ENCODE measurements at regions not wholly inside any gene's neighbourhood (a gene's known extent, or its start where the extent isn't known, plus 50 kb on each side); places are given as distances from the start of the nearest gene placed in this dataset.
A peak's percentile ranks its signal among the peaks of the same experiment; 100 is the strongest.

- no peaks in the 10 kb centered on the region for H3K79me2 ChIP-seq (ENCODE audit: control insufficient read depth in 1 of 2, insufficient read depth in 2 of 2, low read length in 2 of 2)
- no peaks in the 10 kb centered on the region for H3K23me2 ChIP-seq (ENCODE audit: low read depth, low read length)
- no peak overlapping the region for H2BK5ac ChIP-seq (ENCODE audit: low read depth, low read length)
- no peak overlapping the region for H3K56ac ChIP-seq (replicated peaks; ENCODE audit: insufficient read length, low read depth, low read length)
- H2AFZ ChIP-seq (ENCODE audit: low read length): peak overlapping the region; percentile 80; the same call in 1 of the 2 replicates
- 91% methylated on average over 3 of the region's 3 CpGs; no CpG with 5 or more reads in 1 of the 2 experiments for WGBS, 2 experiments (ENCODE audit: extremely low coverage in 1 of 2, insufficient coverage in 1 of 2, insufficient read length in 1 of 2, insufficient replicate concordance in 2 of 2, low coverage in 1 of 2, low lambda C conversion rate in 2 of 2, missing lambda C conversion rate in 1 of 2)
- no peak overlapping the region for H3K4me2 ChIP-seq (ENCODE audit: insufficient read depth in 1 of 2, low read depth in 2 of 2, low read length in 2 of 2)
- H2BK120ac ChIP-seq (replicated peaks; ENCODE audit: low read depth, low read length): no peak overlapping the region
- H3K14ac ChIP-seq (ENCODE audit: insufficient read length): no peak overlapping the region
- no peaks in the 10 kb centered on the region for H3K9me3 ChIP-seq (ENCODE audit: insufficient read depth in 2 of 2, low read depth in 1 of 2, low read length in 1 of 2)
- no peak overlapping the region for H4K8ac ChIP-seq (ENCODE audit: extremely low read depth, insufficient read depth, low read length)
- H3K79me1 ChIP-seq (ENCODE audit: low read depth, low read length): no peaks in the 10 kb centered on the region
- TF ChIP-seq SP1 (IDR thresholded peaks at IDR 0.05; ENCODE audit: low read depth, low read length) (no peak), RAD21 (IDR thresholded peaks at IDR 0.05 in 1 of 2, conservative IDR thresholded peaks at IDR 0.05 in 1 of 2; ENCODE audit: low read depth in 2 of 2, low read length in 2 of 2) (no peak), RFX5 (IDR thresholded peaks at IDR 0.05; ENCODE audit: borderline replicate concordance, low read depth, low read length) (no peak), SUZ12 (IDR thresholded peaks at IDR 0.05; ENCODE audit: low read length) (no peak), NANOG (IDR thresholded peaks at IDR 0.05; ENCODE audit: insufficient read depth, low read depth, low read length, poor library complexity, severe bottlenecking) (no peak), KDM5A (IDR thresholded peaks at IDR 0.05; ENCODE audit: low read length) (no peak), PHF8 (conservative IDR thresholded peaks at IDR 0.05; ENCODE audit: low read depth, low read length) (no peak), TCF12 (IDR thresholded peaks at IDR 0.05; ENCODE audit: low read depth, low read length) (no peak)
- no peaks in the 10 kb centered on the region for H4K20me1 ChIP-seq (replicated peaks in 1 of 2; ENCODE audit: control insufficient read depth in 1 of 2, insufficient read depth in 2 of 2, low read length in 2 of 2)
- H3K9ac ChIP-seq (replicated peaks in 1 of 4; ENCODE audit: extremely low read depth in 1 of 4, low read depth in 3 of 4, low read length in 3 of 4): no peak overlapping the region
- no peak overlapping the region for H2AK5ac ChIP-seq (ENCODE audit: low read depth, low read length)
- FAIRE-seq: no peak
- H4K91ac ChIP-seq (replicated peaks; ENCODE audit: insufficient read length, low read length): no peak overlapping the region
- no peaks in the 10 kb centered on the region for H3K27me3 ChIP-seq (replicated peaks in 1 of 4; ENCODE audit: control insufficient read depth in 3 of 4, extremely low read depth in 1 of 4, insufficient read depth in 3 of 4, low read length in 3 of 4)
- no peak overlapping the region for H3K18ac ChIP-seq (ENCODE audit: extremely low read depth, low read length)
- no peak overlapping the region for H2BK20ac ChIP-seq (ENCODE audit: low read length)
- no peak for DNase-seq (ENCODE audit: low read depth in 1 of 2, low spot score in 2 of 2)
- no peaks in the 10 kb centered on the region for H3K4me1 ChIP-seq (replicated peaks in 1 of 4; ENCODE audit: control insufficient read depth in 3 of 4, insufficient read depth in 4 of 4, low read length in 3 of 4)
- H3K27ac ChIP-seq (ENCODE audit: low read depth, low read length): no peak overlapping the region
- no peaks in the 10 kb centered on the region for H3K36me3 ChIP-seq (ENCODE audit: control insufficient read depth in 2 of 4, insufficient read depth in 4 of 4, low read length in 3 of 4)
- H3K4me3 ChIP-seq (ENCODE audit: extremely low read depth in 1 of 4, insufficient read depth in 2 of 4, low read depth in 3 of 4, low read length in 4 of 4): no peak overlapping the region
- H2BK15ac ChIP-seq (ENCODE audit: low read length): no peak overlapping the region
- H2BK12ac ChIP-seq (ENCODE audit: low read depth, low read length): no peak overlapping the region
- no peak overlapping the region for H3K23ac ChIP-seq (ENCODE audit: insufficient read length)
- no peak overlapping the region for H4K5ac ChIP-seq (ENCODE audit: insufficient read length, low read depth, low read length)
- POLR2A ChIA-PET (ENCODE audit: partially characterized antibody): no interaction called here
- H3K4ac ChIP-seq (replicated peaks; ENCODE audit: insufficient read length, low read depth, low read length): no peak overlapping the region
- CTCF ChIA-PET (ENCODE audit: partially characterized antibody): interaction anchor here (1.5 kb wide), 1 partner anchor 390 kb away, joined by 4 read pairs; no protein-coding TSS in a partner anchor
Measured at GRCh38 chr7:15123901-15124300, 221.3 kb upstream of the DGKB start.
